GM23338 (cell line): ENCODE measurements at regions not wholly inside any gene's neighbourhood (a gene's known extent, or its start where the extent isn't known, plus 50 kb on each side); places are given as distances from the start of the nearest gene placed in this dataset.

Source experiments
- ATAC-seq: fragments of 200-7000 bp; cut with Tn5 transposase; 3 replicates; pipeline ENCODE4 v1.9.1; 2020
- DNase-seq: peaks from one replicate; pipeline ENCODE4 v3.0.0-alpha.2; 2015; ENCODE audit warnings: low spot score
- H2AFZ ChIP-seq: fragments of 200-600 bp; sonication (generic); 2 replicates; pipeline ENCODE4 v1.8.0; 2016; ENCODE audit warnings: antibody characterized with exemption, mild to moderate bottlenecking, moderate library complexity
- H3F3A ChIP-seq: fragments of 200-600 bp; sonication (generic); replicated peaks from 2 replicates; pipeline ENCODE4 v1.8.0; 2017; ENCODE audit warnings: antibody characterized with exemption, mixed run types, low read depth
- H3K27ac ChIP-seq: fragments of 200-600 bp; sonication (generic); 2 replicates; pipeline ENCODE4 v1.6.1; 2016; ENCODE audit warnings: low read depth
- H3K27me3 ChIP-seq: fragments of 200-600 bp; sonication (generic); 2 replicates; pipeline ENCODE4 v1.8.0; 2016; ENCODE audit warnings: mild to moderate bottlenecking, mixed run types, moderate library complexity; ENCODE audit not compliant: insufficient read depth
- H3K36me3 ChIP-seq: fragments of 200-600 bp; sonication (generic); 2 replicates; pipeline ENCODE4 v1.8.0; 2016; ENCODE audit warnings: mild to moderate bottlenecking; ENCODE audit not compliant: insufficient read depth
- H3K4me1 ChIP-seq: fragments of 200-600 bp; sonication (generic); 2 replicates; pipeline ENCODE4 v1.8.0; 2016; ENCODE audit warnings: mild to moderate bottlenecking, moderate library complexity; ENCODE audit not compliant: insufficient read depth
- H3K4me2 ChIP-seq: fragments of 200-600 bp; sonication (generic); 2 replicates; pipeline ENCODE4 v1.7.1; 2017; ENCODE audit warnings: mixed run types
- H3K4me3 ChIP-seq: fragments of 200-600 bp; sonication (generic); 2 replicates; pipeline ENCODE4 v1.6.1; 2016; ENCODE audit warnings: mixed run types
- H3K79me2 ChIP-seq: fragments of 200-600 bp; sonication (generic); replicated peaks from 2 replicates; pipeline ENCODE4 v1.8.0; 2017; ENCODE audit warnings: mild to moderate bottlenecking; ENCODE audit not compliant: insufficient read depth
- H3K9me2 ChIP-seq: fragments of 200-600 bp; sonication (generic); 2 replicates; pipeline ENCODE4 v1.8.0; 2017; ENCODE audit not compliant: insufficient read depth
- H4K20me1 ChIP-seq: fragments of 200-600 bp; sonication (generic); replicated peaks from 2 replicates; pipeline ENCODE4 v1.8.0; 2017; ENCODE audit warnings: mild to moderate bottlenecking; ENCODE audit not compliant: insufficient read depth
- H3K27ac Mint-ChIP-seq: 2 replicates; pipeline ENCODE4 v1.8.0; 2020; ENCODE audit warnings: inconsistent platforms, mild to moderate bottlenecking, moderate library complexity, mixed read lengths
- H3K27me3 Mint-ChIP-seq: 3 replicates; pipeline ENCODE4 v1.8.0; 2022; ENCODE audit warnings: low read depth, mild to moderate bottlenecking, moderate library complexity, mixed read lengths, inconsistent platforms; ENCODE audit not compliant: insufficient read depth, poor library complexity
- H3K36me3 Mint-ChIP-seq: 3 replicates; pipeline ENCODE4 v1.8.0; 2021; ENCODE audit warnings: low read depth, mild to moderate bottlenecking, inconsistent platforms, moderate library complexity, mixed read lengths
- H3K4me1 Mint-ChIP-seq: 3 replicates; pipeline ENCODE4 v1.8.0; 2020; ENCODE audit warnings: mild to moderate bottlenecking, inconsistent platforms, mixed read lengths
- H3K4me3 Mint-ChIP-seq: 3 replicates; pipeline ENCODE4 v1.8.0; 2021; ENCODE audit warnings: moderate library complexity, mild to moderate bottlenecking, inconsistent platforms, mixed read lengths
- H3K9me3 Mint-ChIP-seq: 3 replicates; pipeline ENCODE4 v1.8.0; 2020; ENCODE audit warnings: moderate library complexity, mild to moderate bottlenecking, inconsistent platforms, mixed read lengths
- CREB1 ChIP-seq: fragments of 250-450 bp; sonication (Bioruptor Pico); IDR thresholded peaks from 2 replicates; pipeline ENCODE4 v1.5.0; 2020; ENCODE audit warnings: low read depth, mild to moderate bottlenecking, moderate library complexity
- EZH2 ChIP-seq: fragments of 200-600 bp; sonication (generic); IDR thresholded peaks from one replicate; pipeline ENCODE4 v1.8.0; 2017; ENCODE audit warnings: antibody characterized with exemption, mild to moderate bottlenecking, low read depth; ENCODE audit not compliant: unreplicated experiment
- EZH2phosphoT487 ChIP-seq: fragments of 200-600 bp; sonication (generic); IDR thresholded peaks from one replicate; pipeline ENCODE4 v1.8.1; 2018; ENCODE audit warnings: antibody characterized with exemption; ENCODE audit not compliant: unreplicated experiment
- POLR2AphosphoS5 ChIP-seq: IDR thresholded peaks from 2 replicates; pipeline ENCODE4 v1.6.1; 2016; ENCODE audit warnings: antibody characterized with exemption, low read depth
- ZNF114 ChIP-seq: fragments of 250-450 bp; sonication (Bioruptor Pico); IDR thresholded peaks from 2 replicates; pipeline ENCODE4 v1.5.0; 2020; ENCODE audit warnings: mild to moderate bottlenecking, moderate library complexity
- ZNF331 ChIP-seq: fragments of 250-450 bp; sonication (Bioruptor Pico); IDR thresholded peaks from 2 replicates; pipeline ENCODE4 v1.5.0; 2020; ENCODE audit warnings: low read depth, mild to moderate bottlenecking, moderate library complexity
- TF ChIP-seq, protein P1 (sequence below): IDR thresholded peaks from 2 replicates; pipeline ENCODE4 v1.6.1; 2016; ENCODE audit warnings: antibody characterized with exemption
- TF ChIP-seq, protein P2 (sequence below), 2 experiments: fragments of 200-600 bp in 1 of 2; sonication (generic) in 1 of 2; conservative IDR thresholded peaks; 2 replicates each; pipeline versions ENCODE4 v1.5.1 to v1.6.1; 2016 to 2017; ENCODE audit warnings: antibody characterized with exemption in 2 of 2, low read depth in 2 of 2, mild to moderate bottlenecking in 2 of 2, moderate library complexity in 1 of 2
- TF ChIP-seq, protein P3 (sequence below): fragments of 250-450 bp; sonication (Bioruptor Pico); IDR thresholded peaks from 2 replicates; pipeline ENCODE4 v1.5.0; 2020; ENCODE audit warnings: mild to moderate bottlenecking, moderate library complexity
- TF ChIP-seq, protein P4 (sequence below): IDR thresholded peaks from one replicate; pipeline ENCODE4 v1.6.1; 2018; ENCODE audit warnings: antibody characterized with exemption; ENCODE audit not compliant: unreplicated experiment

DNA sequence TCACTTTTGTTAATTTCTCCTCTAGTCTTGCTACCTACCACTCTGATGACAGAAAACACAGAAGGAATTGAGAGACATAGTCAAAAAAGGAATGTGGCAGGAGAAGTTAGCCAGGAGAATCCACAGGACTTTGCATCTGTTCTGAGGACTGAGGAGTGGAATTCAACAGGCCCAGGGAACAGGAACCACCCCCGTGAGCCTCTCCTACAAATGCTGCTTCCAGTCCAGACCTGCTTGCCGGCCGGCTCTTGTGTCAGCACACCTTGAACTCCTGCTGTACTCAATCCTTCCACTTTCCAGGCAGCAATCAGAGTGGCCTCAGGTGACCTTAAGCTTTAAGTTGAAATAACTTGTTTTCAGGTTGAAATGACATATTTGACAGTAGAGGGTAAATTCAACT, 903.1 kb downstream of the BCL11B start:
- H3K27me3 ChIP-seq = no peaks in the 10 kb centered on the region
- H3K36me3 Mint-ChIP-seq = peaks cover 14% of the 10 kb centered on the region; the same call in 2 of the 3 replicates
- no peak overlapping the region for H3K4me2 ChIP-seq
- no peak overlapping the region for H3K4me3 ChIP-seq
- H3K9me2 ChIP-seq = peaks cover 4% of the 10 kb centered on the region; the same call in 1 of the 2 replicates
- H3K27ac ChIP-seq = no peak overlapping the region
- H3F3A ChIP-seq = no peaks in the 10 kb centered on the region
- H3K4me3 Mint-ChIP-seq = no peak overlapping the region
- H3K27me3 Mint-ChIP-seq = peaks cover 1% of the 10 kb centered on the region
- peaks cover 32% of the 10 kb centered on the region for H3K9me3 Mint-ChIP-seq
- H3K79me2 ChIP-seq = no peaks in the 10 kb centered on the region
- no peak for ATAC-seq
- peaks cover 4% of the 10 kb centered on the region; the same call in 1 of the 3 replicates for H3K4me1 Mint-ChIP-seq
- no peak for DNase-seq
- H3K36me3 ChIP-seq = no peaks in the 10 kb centered on the region
- H3K4me1 ChIP-seq = no peaks in the 10 kb centered on the region
- no peak overlapping the region for H2AFZ ChIP-seq
- no peak for TF ChIP-seq CREB1 (CRISPR knock-in tag)
- TF ChIP-seq, protein P1, sequence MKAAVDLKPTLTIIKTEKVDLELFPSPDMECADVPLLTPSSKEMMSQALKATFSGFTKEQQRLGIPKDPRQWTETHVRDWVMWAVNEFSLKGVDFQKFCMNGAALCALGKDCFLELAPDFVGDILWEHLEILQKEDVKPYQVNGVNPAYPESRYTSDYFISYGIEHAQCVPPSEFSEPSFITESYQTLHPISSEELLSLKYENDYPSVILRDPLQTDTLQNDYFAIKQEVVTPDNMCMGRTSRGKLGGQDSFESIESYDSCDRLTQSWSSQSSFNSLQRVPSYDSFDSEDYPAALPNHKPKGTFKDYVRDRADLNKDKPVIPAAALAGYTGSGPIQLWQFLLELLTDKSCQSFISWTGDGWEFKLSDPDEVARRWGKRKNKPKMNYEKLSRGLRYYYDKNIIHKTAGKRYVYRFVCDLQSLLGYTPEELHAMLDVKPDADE = no peak
- TF ChIP-seq, protein P2, sequence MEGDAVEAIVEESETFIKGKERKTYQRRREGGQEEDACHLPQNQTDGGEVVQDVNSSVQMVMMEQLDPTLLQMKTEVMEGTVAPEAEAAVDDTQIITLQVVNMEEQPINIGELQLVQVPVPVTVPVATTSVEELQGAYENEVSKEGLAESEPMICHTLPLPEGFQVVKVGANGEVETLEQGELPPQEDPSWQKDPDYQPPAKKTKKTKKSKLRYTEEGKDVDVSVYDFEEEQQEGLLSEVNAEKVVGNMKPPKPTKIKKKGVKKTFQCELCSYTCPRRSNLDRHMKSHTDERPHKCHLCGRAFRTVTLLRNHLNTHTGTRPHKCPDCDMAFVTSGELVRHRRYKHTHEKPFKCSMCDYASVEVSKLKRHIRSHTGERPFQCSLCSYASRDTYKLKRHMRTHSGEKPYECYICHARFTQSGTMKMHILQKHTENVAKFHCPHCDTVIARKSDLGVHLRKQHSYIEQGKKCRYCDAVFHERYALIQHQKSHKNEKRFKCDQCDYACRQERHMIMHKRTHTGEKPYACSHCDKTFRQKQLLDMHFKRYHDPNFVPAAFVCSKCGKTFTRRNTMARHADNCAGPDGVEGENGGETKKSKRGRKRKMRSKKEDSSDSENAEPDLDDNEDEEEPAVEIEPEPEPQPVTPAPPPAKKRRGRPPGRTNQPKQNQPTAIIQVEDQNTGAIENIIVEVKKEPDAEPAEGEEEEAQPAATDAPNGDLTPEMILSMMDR (conservative IDR thresholded peaks at IDR 0.05; ENCODE audit: low read depth in 2 of 2) = no peak
- TF ChIP-seq, protein P3, sequence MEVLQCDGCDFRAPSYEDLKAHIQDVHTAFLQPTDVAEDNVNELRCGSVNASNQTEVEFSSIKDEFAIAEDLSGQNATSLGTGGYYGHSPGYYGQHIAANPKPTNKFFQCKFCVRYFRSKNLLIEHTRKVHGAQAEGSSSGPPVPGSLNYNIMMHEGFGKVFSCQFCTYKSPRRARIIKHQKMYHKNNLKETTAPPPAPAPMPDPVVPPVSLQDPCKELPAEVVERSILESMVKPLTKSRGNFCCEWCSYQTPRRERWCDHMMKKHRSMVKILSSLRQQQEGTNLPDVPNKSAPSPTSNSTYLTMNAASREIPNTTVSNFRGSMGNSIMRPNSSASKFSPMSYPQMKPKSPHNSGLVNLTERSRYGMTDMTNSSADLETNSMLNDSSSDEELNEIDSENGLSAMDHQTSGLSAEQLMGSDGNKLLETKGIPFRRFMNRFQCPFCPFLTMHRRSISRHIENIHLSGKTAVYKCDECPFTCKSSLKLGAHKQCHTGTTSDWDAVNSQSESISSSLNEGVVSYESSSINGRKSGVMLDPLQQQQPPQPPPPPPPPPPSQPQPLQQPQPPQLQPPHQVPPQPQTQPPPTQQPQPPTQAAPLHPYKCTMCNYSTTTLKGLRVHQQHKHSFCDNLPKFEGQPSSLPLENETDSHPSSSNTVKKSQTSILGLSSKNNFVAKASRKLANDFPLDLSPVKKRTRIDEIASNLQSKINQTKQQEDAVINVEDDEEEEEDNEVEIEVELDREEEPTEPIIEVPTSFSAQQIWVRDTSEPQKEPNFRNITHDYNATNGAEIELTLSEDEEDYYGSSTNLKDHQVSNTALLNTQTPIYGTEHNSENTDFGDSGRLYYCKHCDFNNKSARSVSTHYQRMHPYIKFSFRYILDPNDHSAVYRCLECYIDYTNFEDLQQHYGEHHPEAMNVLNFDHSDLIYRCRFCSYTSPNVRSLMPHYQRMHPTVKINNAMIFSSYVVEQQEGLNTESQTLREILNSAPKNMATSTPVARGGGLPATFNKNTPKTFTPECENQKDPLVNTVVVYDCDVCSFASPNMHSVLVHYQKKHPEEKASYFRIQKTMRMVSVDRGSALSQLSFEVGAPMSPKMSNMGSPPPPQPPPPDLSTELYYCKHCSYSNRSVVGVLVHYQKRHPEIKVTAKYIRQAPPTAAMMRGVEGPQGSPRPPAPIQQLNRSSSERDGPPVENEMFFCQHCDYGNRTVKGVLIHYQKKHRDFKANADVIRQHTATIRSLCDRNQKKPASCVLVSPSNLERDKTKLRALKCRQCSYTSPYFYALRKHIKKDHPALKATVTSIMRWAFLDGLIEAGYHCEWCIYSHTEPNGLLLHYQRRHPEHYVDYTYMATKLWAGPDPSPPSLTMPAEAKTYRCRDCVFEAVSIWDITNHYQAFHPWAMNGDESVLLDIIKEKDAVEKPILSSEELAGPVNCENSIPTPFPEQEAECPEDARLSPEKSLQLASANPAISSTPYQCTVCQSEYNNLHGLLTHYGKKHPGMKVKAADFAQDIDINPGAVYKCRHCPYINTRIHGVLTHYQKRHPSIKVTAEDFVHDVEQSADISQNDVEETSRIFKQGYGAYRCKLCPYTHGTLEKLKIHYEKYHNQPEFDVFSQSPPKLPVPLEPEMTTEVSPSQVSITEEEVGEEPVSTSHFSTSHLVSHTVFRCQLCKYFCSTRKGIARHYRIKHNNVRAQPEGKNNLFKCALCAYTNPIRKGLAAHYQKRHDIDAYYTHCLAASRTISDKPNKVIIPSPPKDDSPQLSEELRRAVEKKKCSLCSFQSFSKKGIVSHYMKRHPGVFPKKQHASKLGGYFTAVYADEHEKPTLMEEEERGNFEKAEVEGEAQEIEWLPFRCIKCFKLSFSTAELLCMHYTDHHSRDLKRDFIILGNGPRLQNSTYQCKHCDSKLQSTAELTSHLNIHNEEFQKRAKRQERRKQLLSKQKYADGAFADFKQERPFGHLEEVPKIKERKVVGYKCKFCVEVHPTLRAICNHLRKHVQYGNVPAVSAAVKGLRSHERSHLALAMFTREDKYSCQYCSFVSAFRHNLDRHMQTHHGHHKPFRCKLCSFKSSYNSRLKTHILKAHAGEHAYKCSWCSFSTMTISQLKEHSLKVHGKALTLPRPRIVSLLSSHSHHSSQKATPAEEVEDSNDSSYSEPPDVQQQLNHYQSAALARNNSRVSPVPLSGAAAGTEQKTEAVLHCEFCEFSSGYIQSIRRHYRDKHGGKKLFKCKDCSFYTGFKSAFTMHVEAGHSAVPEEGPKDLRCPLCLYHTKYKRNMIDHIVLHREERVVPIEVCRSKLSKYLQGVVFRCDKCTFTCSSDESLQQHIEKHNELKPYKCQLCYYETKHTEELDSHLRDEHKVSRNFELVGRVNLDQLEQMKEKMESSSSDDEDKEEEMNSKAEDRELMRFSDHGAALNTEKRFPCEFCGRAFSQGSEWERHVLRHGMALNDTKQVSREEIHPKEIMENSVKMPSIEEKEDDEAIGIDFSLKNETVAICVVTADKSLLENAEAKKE (CRISPR knock-in tag) = no peak
- no peak for TF ChIP-seq EZH2
- no peak for TF ChIP-seq ZNF331 (CRISPR knock-in tag)
- TF ChIP-seq, protein P4, sequence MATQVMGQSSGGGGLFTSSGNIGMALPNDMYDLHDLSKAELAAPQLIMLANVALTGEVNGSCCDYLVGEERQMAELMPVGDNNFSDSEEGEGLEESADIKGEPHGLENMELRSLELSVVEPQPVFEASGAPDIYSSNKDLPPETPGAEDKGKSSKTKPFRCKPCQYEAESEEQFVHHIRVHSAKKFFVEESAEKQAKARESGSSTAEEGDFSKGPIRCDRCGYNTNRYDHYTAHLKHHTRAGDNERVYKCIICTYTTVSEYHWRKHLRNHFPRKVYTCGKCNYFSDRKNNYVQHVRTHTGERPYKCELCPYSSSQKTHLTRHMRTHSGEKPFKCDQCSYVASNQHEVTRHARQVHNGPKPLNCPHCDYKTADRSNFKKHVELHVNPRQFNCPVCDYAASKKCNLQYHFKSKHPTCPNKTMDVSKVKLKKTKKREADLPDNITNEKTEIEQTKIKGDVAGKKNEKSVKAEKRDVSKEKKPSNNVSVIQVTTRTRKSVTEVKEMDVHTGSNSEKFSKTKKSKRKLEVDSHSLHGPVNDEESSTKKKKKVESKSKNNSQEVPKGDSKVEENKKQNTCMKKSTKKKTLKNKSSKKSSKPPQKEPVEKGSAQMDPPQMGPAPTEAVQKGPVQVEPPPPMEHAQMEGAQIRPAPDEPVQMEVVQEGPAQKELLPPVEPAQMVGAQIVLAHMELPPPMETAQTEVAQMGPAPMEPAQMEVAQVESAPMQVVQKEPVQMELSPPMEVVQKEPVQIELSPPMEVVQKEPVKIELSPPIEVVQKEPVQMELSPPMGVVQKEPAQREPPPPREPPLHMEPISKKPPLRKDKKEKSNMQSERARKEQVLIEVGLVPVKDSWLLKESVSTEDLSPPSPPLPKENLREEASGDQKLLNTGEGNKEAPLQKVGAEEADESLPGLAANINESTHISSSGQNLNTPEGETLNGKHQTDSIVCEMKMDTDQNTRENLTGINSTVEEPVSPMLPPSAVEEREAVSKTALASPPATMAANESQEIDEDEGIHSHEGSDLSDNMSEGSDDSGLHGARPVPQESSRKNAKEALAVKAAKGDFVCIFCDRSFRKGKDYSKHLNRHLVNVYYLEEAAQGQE = no peak
- TF ChIP-seq POLR2AphosphoS5 = no peak
- no peak for TF ChIP-seq ZNF114 (CRISPR knock-in tag)
- TF ChIP-seq EZH2phosphoT487 = no peak
- no peak overlapping the region for H3K27ac Mint-ChIP-seq
- H4K20me1 ChIP-seq = no peaks in the 10 kb centered on the region
